LNCaP clone FGC (cell line): ENCODE measurements at regions not wholly inside any gene's neighbourhood (a gene's known extent, or its start where the extent isn't known, plus 50 kb on each side); places are given as distances from the start of the nearest gene placed in this dataset.
A peak's percentile ranks its signal among the peaks of the same experiment; 100 is the strongest.
"Not testable (repeated sequence)": the region's sequence is repeated elsewhere in the genome, so short reads cannot be mapped to it uniquely, and the experiment has no call there.

ENCODE experiments used
- DNase-seq: peaks from one replicate; pipeline ENCODE4 v3.0.0-alpha.2; 2011; ENCODE audit warnings: low read depth
- H3K4me3 ChIP-seq: 2 replicates; pipeline ENCODE4 v1.5.1; 2011; ENCODE audit warnings: mild to moderate bottlenecking, low read depth, low read length, control low read depth
- TF ChIP-seq, protein P1 (sequence below): IDR thresholded peaks from 2 replicates; pipeline ENCODE4 v1.5.1; 2012; ENCODE audit warnings: mild to moderate bottlenecking; ENCODE audit not compliant: control insufficient read depth, insufficient read depth; ENCODE audit errors: extremely low read depth

DNA sequence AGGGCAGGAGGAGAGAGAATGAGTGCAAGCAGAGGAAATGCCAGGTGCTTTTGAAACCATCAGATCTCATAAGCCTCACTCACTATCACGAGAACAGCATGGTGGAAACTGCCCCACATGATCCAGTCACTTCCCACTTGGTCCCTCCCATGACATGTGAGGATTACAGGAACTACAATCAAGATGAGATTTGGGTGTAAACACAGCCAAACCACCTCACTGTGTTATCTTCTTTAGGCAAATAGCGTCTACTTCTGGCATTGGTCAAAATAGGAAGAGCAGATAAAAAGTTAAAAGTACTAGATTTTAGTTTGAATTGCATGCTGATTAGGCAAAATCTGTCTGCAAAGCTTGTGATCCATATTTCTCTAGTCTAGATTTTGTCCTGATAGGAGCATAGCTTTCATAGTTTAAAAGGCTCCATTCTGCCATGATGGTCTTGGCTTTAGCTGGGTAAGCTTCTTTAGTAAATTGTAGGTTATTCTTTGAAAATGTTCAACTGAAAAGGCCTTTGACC, 267.5 kb downstream of the NKX6-1 start:
- H3K4me3 ChIP-seq = no peak overlapping the region
- TF ChIP-seq, protein P1, sequence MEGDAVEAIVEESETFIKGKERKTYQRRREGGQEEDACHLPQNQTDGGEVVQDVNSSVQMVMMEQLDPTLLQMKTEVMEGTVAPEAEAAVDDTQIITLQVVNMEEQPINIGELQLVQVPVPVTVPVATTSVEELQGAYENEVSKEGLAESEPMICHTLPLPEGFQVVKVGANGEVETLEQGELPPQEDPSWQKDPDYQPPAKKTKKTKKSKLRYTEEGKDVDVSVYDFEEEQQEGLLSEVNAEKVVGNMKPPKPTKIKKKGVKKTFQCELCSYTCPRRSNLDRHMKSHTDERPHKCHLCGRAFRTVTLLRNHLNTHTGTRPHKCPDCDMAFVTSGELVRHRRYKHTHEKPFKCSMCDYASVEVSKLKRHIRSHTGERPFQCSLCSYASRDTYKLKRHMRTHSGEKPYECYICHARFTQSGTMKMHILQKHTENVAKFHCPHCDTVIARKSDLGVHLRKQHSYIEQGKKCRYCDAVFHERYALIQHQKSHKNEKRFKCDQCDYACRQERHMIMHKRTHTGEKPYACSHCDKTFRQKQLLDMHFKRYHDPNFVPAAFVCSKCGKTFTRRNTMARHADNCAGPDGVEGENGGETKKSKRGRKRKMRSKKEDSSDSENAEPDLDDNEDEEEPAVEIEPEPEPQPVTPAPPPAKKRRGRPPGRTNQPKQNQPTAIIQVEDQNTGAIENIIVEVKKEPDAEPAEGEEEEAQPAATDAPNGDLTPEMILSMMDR = no peak
- DNase-seq = no peak

DNA sequence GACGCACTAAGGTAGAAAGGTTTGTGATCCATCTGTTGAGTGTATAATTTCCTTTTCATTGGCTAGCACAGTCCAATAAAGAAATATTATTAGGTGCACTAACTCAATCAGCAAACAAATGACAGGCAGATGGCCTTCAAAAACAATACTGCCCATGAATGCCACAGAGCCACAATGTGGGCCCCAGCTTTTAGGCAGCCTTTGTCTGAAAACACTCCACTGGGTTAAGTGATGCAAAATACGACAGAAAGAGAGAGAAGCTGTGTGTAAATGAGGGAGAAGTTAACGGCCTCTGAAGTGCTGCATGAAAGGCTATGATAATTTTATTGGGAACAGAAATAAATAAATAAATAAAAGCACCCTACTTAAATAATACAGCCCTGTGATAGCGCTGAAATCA, 274.6 kb downstream of the NKX6-1 start:
- TF ChIP-seq, protein P1 = no peak
- no peak overlapping the region for H3K4me3 ChIP-seq
- peak; percentile 13 for DNase-seq

DNA sequence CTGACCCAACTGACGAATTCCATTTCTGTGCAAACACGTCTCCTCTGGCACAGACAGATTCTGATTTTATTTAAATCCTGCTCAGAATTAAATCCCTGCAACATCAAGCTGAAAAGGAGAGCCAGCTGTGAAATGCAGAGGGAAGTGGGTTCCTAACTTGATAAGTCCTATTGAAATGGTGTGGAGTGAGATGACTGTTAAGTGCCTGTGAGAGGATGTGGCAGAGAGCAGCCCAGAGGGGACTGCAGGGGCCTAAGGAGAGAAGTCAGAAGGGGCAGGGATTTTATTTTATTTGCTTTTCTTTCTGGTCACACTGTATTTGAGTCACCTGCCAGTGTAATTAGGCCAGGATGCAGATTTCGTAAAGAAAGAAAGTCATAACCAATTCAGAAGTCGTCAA, 277.4 kb downstream of the NKX6-1 start:
- no peak overlapping the region for H3K4me3 ChIP-seq
- TF ChIP-seq, protein P1 = no peak
- no peak for DNase-seq

DNA sequence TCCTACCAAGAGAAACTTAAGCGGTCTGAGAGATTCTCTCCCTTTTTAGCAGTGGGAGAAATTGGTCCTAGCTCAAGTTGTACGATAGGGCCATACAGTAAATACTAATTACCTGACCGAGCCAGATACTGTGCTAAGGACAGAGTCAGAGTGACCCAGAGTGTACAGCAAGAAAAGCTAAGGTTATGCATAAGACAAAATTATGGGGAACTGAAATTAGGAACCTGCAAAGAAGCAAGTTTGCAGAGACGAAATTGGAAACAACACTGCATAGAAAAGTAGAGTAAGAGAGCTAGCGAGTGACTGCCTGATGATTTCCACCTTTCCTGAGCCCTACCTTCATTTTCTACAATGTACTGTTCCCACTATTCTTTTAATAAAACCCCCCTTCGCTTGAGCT, 278.1 kb downstream of the NKX6-1 start:
- no peak for DNase-seq
- TF ChIP-seq, protein P1 = no peak
- H3K4me3 ChIP-seq = no peak overlapping the region

DNA sequence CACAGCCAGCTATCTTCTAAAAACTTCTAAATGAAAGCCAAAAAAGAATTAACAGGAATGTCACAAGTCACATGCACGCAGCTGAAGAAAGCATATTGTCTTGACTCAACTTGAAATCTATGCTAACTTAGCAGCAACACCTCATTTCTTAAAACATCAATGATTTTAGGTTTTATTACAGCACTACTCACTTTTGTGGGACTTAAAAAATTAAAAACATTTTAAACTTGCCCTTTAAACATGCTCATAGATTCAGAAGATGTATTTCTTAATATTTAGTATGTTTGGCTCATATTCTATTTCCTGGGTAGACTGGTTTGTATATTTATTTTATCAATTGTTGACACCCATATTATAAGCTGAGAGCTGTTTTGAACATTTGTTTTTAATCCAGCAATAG, 279.4 kb downstream of the NKX6-1 start:
- DNase-seq = no peak
- no peak overlapping the region for H3K4me3 ChIP-seq
- TF ChIP-seq, protein P1 = no peak

DNA sequence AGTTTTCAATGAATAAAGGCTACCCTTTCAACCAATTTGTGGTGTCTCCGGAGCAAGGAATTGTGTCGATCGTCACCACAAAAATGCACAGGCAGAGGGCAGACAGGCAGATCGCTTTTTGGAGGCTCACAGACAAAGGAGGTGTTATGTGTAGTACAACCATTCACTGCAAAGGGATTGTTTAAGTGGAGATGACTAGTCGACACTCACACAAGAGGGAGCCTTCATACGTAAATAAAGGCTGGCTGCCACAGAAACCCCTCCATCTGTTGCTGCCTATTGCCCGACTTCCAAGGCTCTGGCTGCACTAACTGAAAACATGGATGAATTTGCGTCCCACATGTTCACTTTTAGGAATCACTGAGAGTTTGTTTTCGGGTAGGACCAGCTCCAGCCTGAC, 281.1 kb downstream of the NKX6-1 start:
- no peak for DNase-seq
- TF ChIP-seq, protein P1 = no peak
- H3K4me3 ChIP-seq = no peak overlapping the region

DNA sequence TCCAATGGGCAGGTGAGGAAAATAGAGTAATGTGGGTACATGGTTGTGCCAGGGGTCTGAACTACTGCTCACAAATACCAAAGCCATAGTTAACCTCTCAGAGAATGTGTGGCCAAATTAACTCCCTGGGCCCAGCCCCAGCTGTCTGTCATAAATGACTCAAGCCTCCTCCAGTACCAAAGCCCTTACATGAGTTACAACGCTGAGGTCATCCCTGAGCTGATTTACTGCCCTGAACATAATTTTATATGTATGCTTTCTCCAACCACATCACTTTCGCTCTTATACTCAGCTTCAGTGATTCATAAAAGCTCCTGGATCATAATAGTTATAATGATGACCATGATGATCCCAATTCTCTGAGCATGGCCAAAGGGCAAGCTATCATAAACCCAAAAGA, 283.9 kb downstream of the NKX6-1 start:
- H3K4me3 ChIP-seq = no peak overlapping the region
- DNase-seq = no peak
- TF ChIP-seq, protein P1 = no peak

DNA sequence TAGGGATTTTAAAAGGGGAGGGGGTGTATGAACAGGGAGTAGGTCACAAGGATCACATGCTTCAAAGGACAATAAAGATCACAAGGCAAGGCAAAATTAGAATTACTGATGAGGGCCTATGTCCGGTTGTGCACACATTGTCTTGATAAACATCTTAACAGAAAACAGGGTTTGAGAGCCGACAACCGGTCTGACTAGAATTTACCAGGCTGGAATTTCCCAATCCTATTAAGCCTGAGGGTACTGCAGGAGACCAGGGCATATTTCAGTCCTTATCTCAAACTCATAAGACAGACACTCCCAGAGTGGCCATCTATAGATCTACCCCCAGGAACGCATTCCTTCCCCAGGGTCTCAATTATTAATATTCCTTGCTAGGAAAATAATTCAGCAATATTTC, 292.9 kb downstream of the NKX6-1 start:
- DNase-seq, H3K4me3 ChIP-seq: not testable (repeated sequence)
